Fibroblast of upper back skin (primary cell): ENCODE measurements at regions not wholly inside any gene's neighbourhood (a gene's known extent, or its start where the extent isn't known, plus 50 kb on each side); places are given as distances from the start of the nearest gene placed in this dataset.

Experiments
- DNase-seq: peaks from one replicate; pipeline ENCODE4 v3.0.0-alpha.2; 2013

DNA sequence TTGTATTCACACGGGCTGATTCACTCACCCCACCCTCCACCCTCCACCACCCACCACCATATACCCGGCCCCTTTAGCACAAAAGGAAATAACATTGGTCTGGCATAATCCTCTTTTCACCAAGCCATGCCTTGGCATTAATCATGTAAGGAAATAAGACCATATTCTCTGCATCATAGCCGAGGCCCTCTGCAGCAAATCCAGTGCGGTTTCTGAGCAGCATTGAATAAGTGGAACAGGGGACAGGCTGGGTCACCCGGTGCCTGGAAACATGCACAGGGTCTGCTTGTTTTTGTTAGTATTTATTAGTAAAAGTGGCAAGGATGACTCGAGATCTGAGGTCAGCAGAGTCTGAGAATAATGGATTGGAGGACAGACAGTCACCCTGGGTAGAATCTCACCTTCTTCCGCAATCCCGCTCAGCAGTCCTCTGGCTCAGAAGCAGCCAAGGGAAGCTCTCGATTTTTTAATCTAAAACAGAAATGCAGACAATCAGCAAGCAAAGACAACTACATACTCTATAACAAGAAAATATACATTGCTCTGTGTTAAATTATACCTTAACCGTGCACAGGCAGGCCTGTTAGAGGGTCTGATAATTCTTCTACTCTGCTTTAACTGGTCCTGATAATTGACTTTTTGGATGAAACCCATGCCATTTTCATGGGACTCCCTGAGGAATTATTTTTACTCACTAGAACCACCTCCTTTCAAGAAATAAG lies 52.4 kb upstream of the CDC42BPA start:
- peak; percentile 48 for DNase-seq

DNA sequence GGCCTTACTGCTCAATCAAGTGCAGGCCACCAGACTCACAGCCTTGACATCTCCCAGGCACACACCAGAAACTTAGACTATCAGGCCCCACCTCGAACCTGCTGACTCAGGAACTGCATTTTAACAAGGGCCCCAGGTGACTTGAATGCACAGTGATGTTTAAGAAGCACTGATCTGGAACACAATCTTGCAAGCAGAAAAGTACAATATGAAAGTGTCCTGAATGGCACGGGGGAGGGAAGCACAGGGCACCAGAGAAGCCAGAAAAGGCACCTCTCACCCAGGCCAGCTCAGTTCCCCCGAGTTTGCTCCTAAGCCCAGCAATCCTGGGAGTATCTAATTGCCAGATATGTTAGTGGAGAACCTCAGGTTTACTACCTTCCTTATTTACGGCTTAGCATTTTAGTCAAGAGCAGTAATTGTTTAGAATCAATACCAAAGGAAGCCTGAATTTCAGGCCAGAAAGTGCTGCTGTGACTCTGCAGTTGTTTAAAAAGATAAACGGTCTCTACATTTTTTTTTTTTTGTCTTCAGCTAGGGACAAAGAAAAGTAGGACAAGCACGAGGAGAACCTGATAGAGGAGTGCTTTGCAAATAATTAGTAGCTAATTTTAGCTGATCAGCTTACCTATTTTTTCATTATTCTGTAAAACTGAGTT lies 50.9 kb upstream of the CDC42BPA start:
- DNase-seq = no peak
